ENCODE measurements at regions not wholly inside any gene's neighbourhood (a gene's known extent, or its start where the extent isn't known, plus 50 kb on each side); places are given as distances from the start of the nearest gene placed in this dataset.

- DNase-seq, result no peak
These were observed 57.0 kb upstream of the PLAC8 start for GRCh38 chr4:83171436-83172039.

- no peak for DNase-seq
These were observed 56.4 kb upstream of the PLAC8 start for GRCh38 chr4:83170952-83171399.

Measured in CD4-positive, alpha-beta T cell treated with Interleukin-21 for 1 hour (primary cell).